ENCODE measurements at regions not wholly inside any gene's neighbourhood (a gene's known extent, or its start where the extent isn't known, plus 50 kb on each side); places are given as distances from the start of the nearest gene placed in this dataset.

DNA sequence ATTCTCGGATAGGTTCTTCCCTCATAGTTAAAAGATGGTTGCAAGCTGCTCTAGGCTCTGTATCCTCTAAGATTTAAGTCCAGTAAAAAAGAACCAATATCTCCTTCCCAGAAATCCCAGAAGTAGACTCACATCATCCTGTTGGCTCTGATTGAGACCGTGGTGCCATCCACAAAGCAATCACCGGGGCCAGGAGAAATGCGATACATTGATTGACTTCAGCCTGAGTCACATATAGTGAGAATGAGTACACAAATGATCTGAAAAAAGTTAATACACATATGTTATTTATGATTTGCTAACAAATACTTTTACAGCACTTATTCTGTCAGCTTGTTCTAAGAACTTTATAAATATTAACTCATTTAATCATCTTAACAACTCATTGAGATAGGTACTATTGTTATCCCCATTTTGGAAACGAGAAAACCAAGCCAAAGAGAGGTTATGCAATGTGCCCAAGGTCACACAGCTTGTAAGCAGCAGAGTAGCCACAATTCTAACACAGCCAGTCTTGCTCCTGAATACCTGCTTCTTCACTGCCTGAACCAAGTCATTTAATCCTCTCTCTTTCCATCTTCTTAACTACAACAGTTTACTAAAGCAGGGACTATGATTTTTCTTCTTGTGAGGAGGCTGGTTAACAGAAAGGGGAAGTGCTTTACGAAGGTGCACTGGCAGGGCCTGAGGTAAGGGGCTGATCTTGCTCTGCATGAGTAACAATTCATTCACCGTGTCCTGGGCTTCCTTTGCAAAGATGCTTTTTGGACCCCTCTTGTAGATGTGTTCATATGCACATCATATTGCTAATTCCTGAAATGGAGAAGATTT is 177.0 kb downstream of the REEP3 start:
- Histone ChIP-seq H3K4me1 (ENCODE audit: control insufficient read depth, insufficient read depth, low read depth, low read length) (peaks cover 7% of the 10 kb centered on the region), H3K36me3 (ENCODE audit: control insufficient read depth in 1 of 2, insufficient read depth in 2 of 2, low read depth in 1 of 2, low read length in 2 of 2) (no peaks in the 10 kb centered on the region), H2BK15ac (ENCODE audit: low read depth, poor library complexity, severe bottlenecking) (no peak overlapping the region), H3K79me1 (replicated peaks; ENCODE audit: low read length, poor library complexity, severe bottlenecking) (no peaks in the 10 kb centered on the region), H2AK5ac (ENCODE audit: low read length, severe bottlenecking) (no peak overlapping the region), H3K4me3 (ENCODE audit: insufficient read depth in 1 of 2, low read depth in 1 of 2, low read length in 2 of 2) (no peak overlapping the region), H4K8ac (ENCODE audit: low read length) (no peak overlapping the region), H3K4ac (ENCODE audit: low read depth in 1 of 2, low read length in 2 of 2) (no peak overlapping the region), H3K23ac (ENCODE audit: low read length in 2 of 2) (no peak overlapping the region), H4K91ac (ENCODE audit: low read length) (no peak overlapping the region), H3K27me3 (ENCODE audit: control insufficient read depth in 1 of 2, insufficient read depth in 1 of 2, low read length in 2 of 2) (no peaks in the 10 kb centered on the region), H2BK12ac (ENCODE audit: low read length in 2 of 2) (peak overlapping the region in 1 of 2 experiments; percentile 29), H3K14ac (ENCODE audit: low read length in 2 of 2) (no peak overlapping the region), H3K4me2 (ENCODE audit: low read length, poor library complexity, severe bottlenecking) (no peak overlapping the region), H2BK120ac (ENCODE audit: low read depth, low read length) (no peak overlapping the region), H3K9ac (ENCODE audit: low read length) (no peak overlapping the region), H2AFZ (ENCODE audit: low read depth, low read length) (no peak overlapping the region), H3K27ac (ENCODE audit: low read length, poor library complexity, severe bottlenecking) (no peak overlapping the region), H2BK5ac (ENCODE audit: low read depth, low read length, poor library complexity, severe bottlenecking) (no peak overlapping the region), H3K9me3 (ENCODE audit: control insufficient read depth, low read length) (no peaks in the 10 kb centered on the region), H3K18ac (ENCODE audit: low read depth in 1 of 2, low read length in 2 of 2) (no peak overlapping the region)
- no peak for DNase-seq
- WGBS, result 96% methylated on average over 5 of the region's 7 CpGs

GRCh38 chr10:63698787-63699150 is 177.6 kb downstream of the REEP3 start:
- Histone ChIP-seq H3K27me3 (ENCODE audit: control insufficient read depth in 1 of 2, insufficient read depth in 1 of 2, low read length in 2 of 2) (no peaks in the 10 kb centered on the region), H3K23ac (ENCODE audit: low read length in 2 of 2) (no peak overlapping the region), H3K4me2 (ENCODE audit: low read length, poor library complexity, severe bottlenecking) (no peak overlapping the region), H3K4me1 (ENCODE audit: control insufficient read depth, insufficient read depth, low read depth, low read length) (peaks cover 7% of the 10 kb centered on the region), H2BK12ac (ENCODE audit: low read length in 2 of 2) (peak overlapping the region in 1 of 2 experiments; percentile 59), H4K91ac (ENCODE audit: low read length) (no peak overlapping the region), H2BK120ac (ENCODE audit: low read depth, low read length) (no peak overlapping the region), H2BK15ac (ENCODE audit: low read depth, poor library complexity, severe bottlenecking) (no peak overlapping the region), H2AK5ac (ENCODE audit: low read length, severe bottlenecking) (no peak overlapping the region), H3K27ac (ENCODE audit: low read length, poor library complexity, severe bottlenecking) (no peak overlapping the region), H3K9ac (ENCODE audit: low read length) (peak overlapping the region; percentile 0), H3K36me3 (ENCODE audit: control insufficient read depth in 1 of 2, insufficient read depth in 2 of 2, low read depth in 1 of 2, low read length in 2 of 2) (no peaks in the 10 kb centered on the region), H3K4me3 (ENCODE audit: insufficient read depth in 1 of 2, low read depth in 1 of 2, low read length in 2 of 2) (no peak overlapping the region), H3K18ac (ENCODE audit: low read depth in 1 of 2, low read length in 2 of 2) (no peak overlapping the region), H2AFZ (ENCODE audit: low read depth, low read length) (no peak overlapping the region), H4K8ac (ENCODE audit: low read length) (no peak overlapping the region), H3K14ac (ENCODE audit: low read length in 2 of 2) (no peak overlapping the region), H3K9me3 (ENCODE audit: control insufficient read depth, low read length) (no peaks in the 10 kb centered on the region), H3K79me1 (replicated peaks; ENCODE audit: low read length, poor library complexity, severe bottlenecking) (no peaks in the 10 kb centered on the region), H2BK5ac (ENCODE audit: low read depth, low read length, poor library complexity, severe bottlenecking) (no peak overlapping the region), H3K4ac (ENCODE audit: low read depth in 1 of 2, low read length in 2 of 2) (no peak overlapping the region)
- no peak for DNase-seq
- WGBS, result 100% methylated on average over 1 of the region's 2 CpGs

DNA sequence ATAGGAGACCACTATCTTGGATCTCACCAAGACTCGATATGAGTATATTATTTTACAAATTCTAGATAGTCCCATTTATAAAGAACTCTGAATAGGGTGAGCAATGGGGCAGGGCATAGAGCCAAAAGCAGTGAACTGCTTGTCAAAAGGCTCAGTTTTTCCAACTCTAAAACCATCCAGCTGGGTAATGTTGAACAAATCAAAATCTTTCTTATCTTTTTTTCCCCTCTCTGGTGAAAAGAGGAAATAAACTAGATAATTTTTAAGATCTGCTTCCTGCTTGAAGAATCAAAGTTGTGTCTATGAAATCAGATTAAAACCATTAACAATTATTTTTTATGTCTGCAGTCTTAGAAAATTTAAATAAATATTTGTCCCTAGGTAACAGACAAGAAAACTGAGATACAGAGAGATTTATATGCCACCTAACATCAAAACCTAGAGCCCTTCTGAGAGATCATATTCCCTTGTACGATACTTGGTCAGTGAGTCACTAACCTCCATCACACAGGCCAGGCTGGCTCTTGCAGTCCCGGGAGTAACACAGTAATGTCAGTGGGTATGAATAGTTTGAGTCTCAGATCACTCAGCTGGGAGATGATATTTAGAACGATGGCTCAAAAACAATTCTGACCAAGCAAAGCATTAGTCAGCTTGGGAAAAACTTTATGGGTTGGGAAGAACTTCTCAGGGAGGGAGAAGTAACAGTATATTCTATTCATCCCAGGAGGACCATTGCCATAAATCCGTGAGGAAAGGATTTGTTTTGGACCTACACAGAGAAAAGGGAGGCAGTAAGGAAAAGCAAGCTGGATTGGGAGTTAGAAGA is 178.8 kb downstream of the REEP3 start:
- H3K23ac ChIP-seq (ENCODE audit: low read length in 2 of 2), result no peak overlapping the region
- peaks cover 7% of the 10 kb centered on the region for H3K4me1 ChIP-seq (ENCODE audit: control insufficient read depth, insufficient read depth, low read depth, low read length)
- peak overlapping the region in 1 of 2 experiments; percentile 43 for H3K4me3 ChIP-seq (ENCODE audit: insufficient read depth in 1 of 2, low read depth in 1 of 2, low read length in 2 of 2)
- no peak overlapping the region for H3K4ac ChIP-seq (ENCODE audit: low read depth in 1 of 2, low read length in 2 of 2)
- no peak overlapping the region for H3K4me2 ChIP-seq (ENCODE audit: low read length, poor library complexity, severe bottlenecking)
- no peak overlapping the region for H2AK5ac ChIP-seq (ENCODE audit: low read length, severe bottlenecking)
- DNase-seq, result peak; percentile 96
- no peak overlapping the region for H4K91ac ChIP-seq (ENCODE audit: low read length)
- H3K27ac ChIP-seq (ENCODE audit: low read length, poor library complexity, severe bottlenecking), result peak overlapping the region; percentile 85
- H2BK120ac ChIP-seq (ENCODE audit: low read depth, low read length), result no peak overlapping the region
- peak overlapping the region in 1 of 2 experiments; percentile 34 for H3K18ac ChIP-seq (ENCODE audit: low read depth in 1 of 2, low read length in 2 of 2)
- peak overlapping the region; percentile 81 for H3K9ac ChIP-seq (ENCODE audit: low read length)
- no peak overlapping the region for H3K14ac ChIP-seq (ENCODE audit: low read length in 2 of 2)
- no peak overlapping the region for H2BK12ac ChIP-seq (ENCODE audit: low read length in 2 of 2)
- H3K9me3 ChIP-seq (ENCODE audit: control insufficient read depth, low read length), result no peaks in the 10 kb centered on the region
- H2BK5ac ChIP-seq (ENCODE audit: low read depth, low read length, poor library complexity, severe bottlenecking), result no peak overlapping the region
- no peaks in the 10 kb centered on the region for H3K27me3 ChIP-seq (ENCODE audit: control insufficient read depth in 1 of 2, insufficient read depth in 1 of 2, low read length in 2 of 2)
- H4K8ac ChIP-seq (ENCODE audit: low read length), result no peak overlapping the region
- H2AFZ ChIP-seq (ENCODE audit: low read depth, low read length), result no peak overlapping the region
- WGBS, result 0% methylated on average over 2 of the region's 5 CpGs
- H3K79me1 ChIP-seq (replicated peaks; ENCODE audit: low read length, poor library complexity, severe bottlenecking), result no peaks in the 10 kb centered on the region
- no peak overlapping the region for H2BK15ac ChIP-seq (ENCODE audit: low read depth, poor library complexity, severe bottlenecking)
- H3K36me3 ChIP-seq (ENCODE audit: control insufficient read depth in 1 of 2, insufficient read depth in 2 of 2, low read depth in 1 of 2, low read length in 2 of 2), result no peaks in the 10 kb centered on the region

DNA sequence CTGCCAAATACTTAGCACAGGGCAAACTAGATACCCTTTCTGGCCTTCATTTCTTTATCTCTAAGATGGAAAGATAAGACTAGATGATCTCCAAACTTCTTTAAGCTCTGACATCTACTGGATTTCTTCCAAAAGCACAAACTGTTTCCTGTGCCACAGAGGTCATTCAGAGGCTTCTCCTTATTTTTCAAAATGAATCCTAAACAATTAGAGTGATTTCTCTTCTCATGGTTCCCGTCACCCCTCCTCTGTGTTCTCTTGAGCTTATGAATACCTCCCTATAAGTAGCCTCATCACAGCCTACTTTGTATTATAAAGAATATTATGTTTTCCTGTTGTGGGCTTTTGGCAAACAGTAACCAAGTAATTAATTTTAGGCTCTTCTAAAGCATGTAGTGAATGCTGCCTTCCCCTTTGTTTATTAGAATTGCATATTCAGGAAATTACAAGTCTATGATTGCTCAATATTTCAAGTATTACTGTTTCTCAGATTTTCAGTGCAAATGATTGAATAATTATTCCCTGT is 179.5 kb downstream of the REEP3 start:
- peak overlapping the region in 1 of 2 experiments; percentile 43 for H3K4me3 ChIP-seq (ENCODE audit: insufficient read depth in 1 of 2, low read depth in 1 of 2, low read length in 2 of 2)
- peak overlapping the region; percentile 85 for H3K27ac ChIP-seq (ENCODE audit: low read length, poor library complexity, severe bottlenecking)
- no peaks in the 10 kb centered on the region for H3K36me3 ChIP-seq (ENCODE audit: control insufficient read depth in 1 of 2, insufficient read depth in 2 of 2, low read depth in 1 of 2, low read length in 2 of 2)
- no peak overlapping the region for H2BK15ac ChIP-seq (ENCODE audit: low read depth, poor library complexity, severe bottlenecking)
- no peaks in the 10 kb centered on the region for H3K9me3 ChIP-seq (ENCODE audit: control insufficient read depth, low read length)
- no peak overlapping the region for H3K4me2 ChIP-seq (ENCODE audit: low read length, poor library complexity, severe bottlenecking)
- DNase-seq, result peak; percentile 63
- no peak overlapping the region for H3K4ac ChIP-seq (ENCODE audit: low read depth in 1 of 2, low read length in 2 of 2)
- H3K18ac ChIP-seq (ENCODE audit: low read depth in 1 of 2, low read length in 2 of 2), result no peak overlapping the region
- no peaks in the 10 kb centered on the region for H3K79me1 ChIP-seq (replicated peaks; ENCODE audit: low read length, poor library complexity, severe bottlenecking)
- H3K4me1 ChIP-seq (ENCODE audit: control insufficient read depth, insufficient read depth, low read depth, low read length), result peaks cover 7% of the 10 kb centered on the region
- no peak overlapping the region for H2BK120ac ChIP-seq (ENCODE audit: low read depth, low read length)
- no peak overlapping the region for H2BK12ac ChIP-seq (ENCODE audit: low read length in 2 of 2)
- H2AK5ac ChIP-seq (ENCODE audit: low read length, severe bottlenecking), result no peak overlapping the region
- H2BK5ac ChIP-seq (ENCODE audit: low read depth, low read length, poor library complexity, severe bottlenecking), result no peak overlapping the region
- H2AFZ ChIP-seq (ENCODE audit: low read depth, low read length), result no peak overlapping the region
- H3K27me3 ChIP-seq (ENCODE audit: control insufficient read depth in 1 of 2, insufficient read depth in 1 of 2, low read length in 2 of 2), result no peaks in the 10 kb centered on the region
- WGBS, result no CpG with 5 or more reads among the region's 1 CpG
- H4K91ac ChIP-seq (ENCODE audit: low read length), result no peak overlapping the region
- no peak overlapping the region for H3K23ac ChIP-seq (ENCODE audit: low read length in 2 of 2)
- H4K8ac ChIP-seq (ENCODE audit: low read length), result no peak overlapping the region
- no peak overlapping the region for H3K14ac ChIP-seq (ENCODE audit: low read length in 2 of 2)
- peak overlapping the region; percentile 81 for H3K9ac ChIP-seq (ENCODE audit: low read length)

All from mesenchymal stem cell (in vitro differentiated cells and primary cell).